Sigmoid colon (tissue), 6 donors: ENCODE measurements at regions not wholly inside any gene's neighbourhood (a gene's known extent, or its start where the extent isn't known, plus 50 kb on each side); places are given as distances from the start of the nearest gene placed in this dataset.
A peak's percentile ranks its signal among the peaks of the same experiment; 100 is the strongest.
"Not testable (repeated sequence)": the region's sequence is repeated elsewhere in the genome, so short reads cannot be mapped to it uniquely, and the experiment has no call there.

Experiments used
- DNase-seq: peaks from one replicate; pipeline ENCODE4 v3.0.0-alpha.2; 2019
- H3K27ac ChIP-seq, 4 donors: fragments of 200-600 bp; sonication (generic); one replicate each; pipeline ENCODE4 v1.5.1; 2016 to 2019; ENCODE audit warnings: mild to moderate bottlenecking in 1 of 4
- H3K27me3 ChIP-seq, 3 donors: fragments of 200-600 bp; sonication (generic); one replicate each; pipeline ENCODE4 v1.5.1; 2019; ENCODE audit warnings: mild to moderate bottlenecking in 1 of 3
- H3K36me3 ChIP-seq, 4 donors: fragments of 200-600 bp; sonication (generic); one replicate each; pipeline ENCODE4 v1.5.1; 2016 to 2019
- H3K4me1 ChIP-seq, 4 donors: fragments of 200-600 bp; sonication (generic); one replicate each; pipeline ENCODE4 v1.5.1; 2017 to 2019
- H3K4me3 ChIP-seq, 4 donors: fragments of 200-600 bp; sonication (generic); one replicate each; pipeline ENCODE4 v1.5.1; 2017 to 2019; ENCODE audit warnings: mild to moderate bottlenecking in 2 of 4, moderate library complexity in 1 of 4
- H3K9me3 ChIP-seq, 4 donors: fragments of 200-600 bp in 3 of 4; sonication (generic) in 3 of 4; one replicate each; pipeline versions ENCODE4 v1.5.1 to v1.6.1; 2013 to 2019
- CTCF ChIP-seq, 4 experiments: fragments of 450-650 bp in 3 of 4; fragments of 200-600 bp in 1 of 4; IDR thresholded peaks; one replicate each; pipeline ENCODE4 v1.5.1; 2016 to 2019; ENCODE audit warnings: antibody characterized with exemption in 4 of 4, mild to moderate bottlenecking in 3 of 4, moderate library complexity in 2 of 4
- EP300 ChIP-seq, 4 donors: sonication (generic); formaldehyde crosslinking; IDR thresholded peaks; one replicate each; pipeline ENCODE4 v1.6.1; 2017; ENCODE audit warnings: antibody characterized with exemption in 4 of 4
- POLR2A ChIP-seq, 2 donors: fragments of 450-650 bp; IDR thresholded peaks; one replicate each; pipeline ENCODE4 v1.6.1; 2016; ENCODE audit warnings: antibody characterized with exemption in 2 of 2, mild to moderate bottlenecking in 2 of 2, moderate library complexity in 2 of 2
- POLR2AphosphoS5 ChIP-seq, 4 donors: sonication (generic); formaldehyde crosslinking; IDR thresholded peaks; one replicate each; pipeline ENCODE4 v1.6.1; 2017; ENCODE audit warnings: antibody characterized with exemption in 4 of 4
- WGBS, 2 donors: extraction: QIAGEN DNeasy Blood & Tissue Kit; methylation state at CpG; one replicate each; pipeline ENCODE4 v1.1.7; 2013; 5-methylcytosine and 5-hydroxymethylcytosine counted together
- intact Hi-C: fragments of 100-400 bp; cut with DNase I; formaldehyde crosslinking; loops from one replicate; pipeline ENCODE4 v1.15.1; 2023
- donor health status: healthy with polysubstance abuse.
- donor health status: healthy.

- H3K27ac ChIP-seq = peak overlapping the region in 1 of 4 donors; percentile 18
- H3K4me3 ChIP-seq = no peak overlapping the region
- DNase-seq = no peak
- no peaks in the 10 kb centered on the region for H3K36me3 ChIP-seq
- H3K27me3 ChIP-seq = no peaks in the 10 kb centered on the region
- H3K4me1 ChIP-seq = no peaks in the 10 kb centered on the region
- WGBS, 2 donors = 47 to 50% methylated on average over 1 of the region's 1 CpG
- TF ChIP-seq EP300 (IDR thresholded peaks at IDR 0.05) (no peak), POLR2A (IDR thresholded peaks at IDR 0.05) (no peak), POLR2AphosphoS5 (IDR thresholded peaks at IDR 0.05) (no peak), CTCF (IDR thresholded peaks at IDR 0.05) (no peak)
- no peaks in the 10 kb centered on the region for H3K9me3 ChIP-seq
- intact Hi-C loops = no loop called here
Measured at GRCh38 chr9:115847216-115847615, 306.4 kb upstream of the PAPPA start.

DNA sequence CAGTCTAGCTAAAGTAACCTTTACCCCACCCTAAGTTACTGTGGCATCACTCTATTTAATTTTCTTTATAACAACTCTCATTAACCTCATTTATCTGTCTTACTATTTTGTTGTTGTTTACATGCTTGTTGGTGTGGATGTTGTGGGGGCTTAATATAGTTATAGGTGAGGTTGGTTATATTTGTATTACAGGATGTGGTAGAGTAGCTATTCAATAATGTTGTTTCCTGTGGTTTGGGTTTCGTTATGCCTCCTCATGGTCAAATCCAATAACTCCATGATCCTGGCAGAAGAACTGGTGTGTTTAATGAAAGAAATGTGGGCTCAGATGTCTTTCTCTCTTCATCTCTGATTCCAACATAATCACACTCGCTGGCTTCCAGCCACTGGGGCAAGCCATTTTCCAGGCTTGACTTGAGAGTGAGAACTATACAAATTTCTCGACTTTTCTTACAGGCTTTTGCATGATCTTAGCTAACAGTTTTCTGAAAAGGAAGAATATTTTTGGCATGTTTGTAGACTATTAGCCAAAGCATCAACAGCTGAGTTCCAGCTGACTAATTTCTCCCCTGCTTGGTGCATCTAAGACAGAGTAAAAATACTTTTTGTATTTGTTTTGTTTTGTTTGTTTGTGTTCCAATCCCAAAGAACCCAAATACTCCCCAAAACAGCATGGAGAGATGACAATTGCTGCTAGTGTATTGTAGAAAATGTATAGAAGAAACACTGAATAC, 303.7 kb upstream of the PAPPA start:
- TF ChIP-seq POLR2A (IDR thresholded peaks at IDR 0.05) = no peak
- no peak for TF ChIP-seq POLR2AphosphoS5 (IDR thresholded peaks at IDR 0.05)
- no peak for TF ChIP-seq EP300 (IDR thresholded peaks at IDR 0.05)
- no peak for TF ChIP-seq CTCF (IDR thresholded peaks at IDR 0.05)
- Histone ChIP-seq H3K9me3 (no peaks in the 10 kb centered on the region), H3K4me1 (no peaks in the 10 kb centered on the region), H3K4me3 (no peak overlapping the region), H3K36me3 (no peaks in the 10 kb centered on the region), H3K27ac (no peak overlapping the region), H3K27me3 (no peaks in the 10 kb centered on the region)
- intact Hi-C loops = no loop called here
- no peak for DNase-seq
- WGBS, 2 donors = 53% methylated on average over 3 of the region's 3 CpGs

GRCh38 chr9:115850548-115851304, 302.9 kb upstream of the PAPPA start:
- TF ChIP-seq CTCF (IDR thresholded peaks at IDR 0.05) (no peak), POLR2AphosphoS5 (IDR thresholded peaks at IDR 0.05) (peak in 1 of 4 donors; percentile 21)
- 48 to 73% methylated on average over 1 of the region's 1 CpG for WGBS, 2 donors
- H3K4me1 ChIP-seq = no peaks in the 10 kb centered on the region
- H3K36me3 ChIP-seq = no peaks in the 10 kb centered on the region
- H3K27me3 ChIP-seq = no peaks in the 10 kb centered on the region
- no peak overlapping the region for H3K27ac ChIP-seq
- no peak overlapping the region for H3K4me3 ChIP-seq
- DNase-seq = no peak
- intact Hi-C loops = no loop called here
- H3K9me3 ChIP-seq = no peaks in the 10 kb centered on the region

- H3K9me3 ChIP-seq = no peaks in the 10 kb centered on the region
- DNase-seq = no peak
- H3K27me3 ChIP-seq = no peaks in the 10 kb centered on the region
- no peak overlapping the region for H3K4me3 ChIP-seq
- no peaks in the 10 kb centered on the region for H3K36me3 ChIP-seq
- TF ChIP-seq EP300 (IDR thresholded peaks at IDR 0.05) = no peak
- no peak for TF ChIP-seq POLR2A (IDR thresholded peaks at IDR 0.05)
- no peak for TF ChIP-seq POLR2AphosphoS5 (IDR thresholded peaks at IDR 0.05)
- no peak for TF ChIP-seq CTCF (IDR thresholded peaks at IDR 0.05)
- H3K4me1 ChIP-seq = no peaks in the 10 kb centered on the region
- intact Hi-C loops = no loop called here
- no peak overlapping the region for H3K27ac ChIP-seq
Measured at GRCh38 chr9:115855458-115856133, 298.0 kb upstream of the PAPPA start.

DNA sequence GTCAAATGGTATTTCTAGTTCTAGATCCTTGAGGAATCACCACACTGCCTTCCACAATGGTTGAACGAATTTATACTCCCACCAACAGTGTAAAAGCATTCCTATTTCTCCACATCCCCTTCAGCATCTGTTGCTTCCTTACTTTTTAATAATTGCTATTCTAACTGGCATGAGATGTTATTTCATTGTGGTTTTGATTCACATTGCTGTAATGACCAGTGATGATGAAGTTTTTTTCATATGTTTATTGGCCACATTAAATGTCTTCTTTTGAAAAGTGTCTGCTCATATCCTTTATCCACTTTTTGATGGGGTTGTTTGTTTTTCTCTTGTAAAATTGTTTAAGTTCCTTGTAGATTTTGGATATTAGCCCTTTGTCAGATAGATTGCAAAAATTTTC, 295.2 kb upstream of the PAPPA start:
- DNase-seq, H3K4me1 ChIP-seq, H3K9me3 ChIP-seq, H3K27me3 ChIP-seq, H3K4me3 ChIP-seq, intact Hi-C loops, H3K27ac ChIP-seq, H3K36me3 ChIP-seq: not testable (repeated sequence)
- WGBS, 2 donors = 23 to 54% methylated on average over 1 of the region's 1 CpG
